Prostate gland (tissue), 2 donors: ENCODE measurements at regions not wholly inside any gene's neighbourhood (a gene's known extent, or its start where the extent isn't known, plus 50 kb on each side); places are given as distances from the start of the nearest gene placed in this dataset.

Experiments used
- POLR2A ChIP-seq: fragments of 450-650 bp; IDR thresholded peaks from one replicate; pipeline ENCODE4 v1.6.1; 2016; ENCODE audit warnings: antibody characterized with exemption, mild to moderate bottlenecking
- TF ChIP-seq, protein P1 (sequence below), 4 experiments: fragments of 200-600 bp in 2 of 4; fragments of 450-650 bp in 2 of 4; sonication (generic) in 2 of 4; IDR thresholded peaks; 1 replicate in 3 of 4; 2 replicates in 1 of 4; pipeline ENCODE4 v1.5.1; 2016 to 2019; ENCODE audit warnings: antibody characterized with exemption in 4 of 4, mild to moderate bottlenecking in 2 of 4, moderate library complexity in 2 of 4

DNA sequence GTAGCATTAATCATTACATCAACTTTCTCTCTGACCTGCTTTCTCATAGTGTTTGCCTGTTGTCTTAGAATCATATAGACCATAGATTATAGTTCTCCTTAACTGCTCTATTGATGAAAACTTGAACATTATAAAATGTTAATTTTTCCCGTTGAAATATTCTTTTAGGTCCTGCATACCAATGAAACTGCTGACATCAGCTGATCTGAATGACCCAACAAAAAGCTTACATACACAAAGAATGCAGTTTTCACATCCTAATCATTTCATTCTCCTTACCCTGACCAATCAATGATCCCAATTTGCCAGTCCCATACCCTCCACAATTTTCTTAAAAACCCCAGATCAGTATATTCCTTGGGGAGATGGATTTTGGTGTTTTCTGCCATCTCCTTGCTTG, 302.9 kb upstream of the MBL2 start:
- TF ChIP-seq, protein P1, sequence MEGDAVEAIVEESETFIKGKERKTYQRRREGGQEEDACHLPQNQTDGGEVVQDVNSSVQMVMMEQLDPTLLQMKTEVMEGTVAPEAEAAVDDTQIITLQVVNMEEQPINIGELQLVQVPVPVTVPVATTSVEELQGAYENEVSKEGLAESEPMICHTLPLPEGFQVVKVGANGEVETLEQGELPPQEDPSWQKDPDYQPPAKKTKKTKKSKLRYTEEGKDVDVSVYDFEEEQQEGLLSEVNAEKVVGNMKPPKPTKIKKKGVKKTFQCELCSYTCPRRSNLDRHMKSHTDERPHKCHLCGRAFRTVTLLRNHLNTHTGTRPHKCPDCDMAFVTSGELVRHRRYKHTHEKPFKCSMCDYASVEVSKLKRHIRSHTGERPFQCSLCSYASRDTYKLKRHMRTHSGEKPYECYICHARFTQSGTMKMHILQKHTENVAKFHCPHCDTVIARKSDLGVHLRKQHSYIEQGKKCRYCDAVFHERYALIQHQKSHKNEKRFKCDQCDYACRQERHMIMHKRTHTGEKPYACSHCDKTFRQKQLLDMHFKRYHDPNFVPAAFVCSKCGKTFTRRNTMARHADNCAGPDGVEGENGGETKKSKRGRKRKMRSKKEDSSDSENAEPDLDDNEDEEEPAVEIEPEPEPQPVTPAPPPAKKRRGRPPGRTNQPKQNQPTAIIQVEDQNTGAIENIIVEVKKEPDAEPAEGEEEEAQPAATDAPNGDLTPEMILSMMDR (IDR thresholded peaks at IDR 0.05), result no peak
- TF ChIP-seq POLR2A, result no peak
